Muscle layer of duodenum (tissue), 2 donors: ENCODE measurements at regions not wholly inside any gene's neighbourhood (a gene's known extent, or its start where the extent isn't known, plus 50 kb on each side); places are given as distances from the start of the nearest gene placed in this dataset.

ENCODE experiments used
- H3K27ac ChIP-seq: one replicate; pipeline ENCODE4 v1.7.0; 2013; ENCODE audit warnings: mild to moderate bottlenecking, low read length
- H3K27me3 ChIP-seq: one replicate; pipeline ENCODE4 v1.7.0; 2013; ENCODE audit warnings: low read depth, mild to moderate bottlenecking, control low read depth, low read length
- H3K36me3 ChIP-seq, 2 donors: one replicate each; pipeline ENCODE4 v1.7.0; 2013; ENCODE audit warnings: low read length in 2 of 2, control low read depth in 1 of 2, mild to moderate bottlenecking in 1 of 2; ENCODE audit not compliant: insufficient read depth in 2 of 2, control insufficient read depth in 1 of 2
- H3K4me1 ChIP-seq, 2 donors: one replicate each; pipeline ENCODE4 v1.7.0; 2013; ENCODE audit warnings: low read length in 2 of 2, mild to moderate bottlenecking in 2 of 2, control low read depth in 1 of 2, moderate library complexity in 1 of 2; ENCODE audit not compliant: insufficient read depth in 2 of 2, control insufficient read depth in 1 of 2
- H3K4me3 ChIP-seq, 2 donors: one replicate each; pipeline ENCODE4 v1.7.0; 2013; ENCODE audit warnings: low read length in 2 of 2, low read depth in 1 of 2, mild to moderate bottlenecking in 1 of 2
- H3K9me3 ChIP-seq, 2 donors: one replicate each; pipeline ENCODE4 v1.7.0; 2013; ENCODE audit warnings: low read length in 2 of 2, control low read depth in 1 of 2, mild to moderate bottlenecking in 1 of 2; ENCODE audit not compliant: control insufficient read depth in 1 of 2
- donor health status: healthy.

DNA sequence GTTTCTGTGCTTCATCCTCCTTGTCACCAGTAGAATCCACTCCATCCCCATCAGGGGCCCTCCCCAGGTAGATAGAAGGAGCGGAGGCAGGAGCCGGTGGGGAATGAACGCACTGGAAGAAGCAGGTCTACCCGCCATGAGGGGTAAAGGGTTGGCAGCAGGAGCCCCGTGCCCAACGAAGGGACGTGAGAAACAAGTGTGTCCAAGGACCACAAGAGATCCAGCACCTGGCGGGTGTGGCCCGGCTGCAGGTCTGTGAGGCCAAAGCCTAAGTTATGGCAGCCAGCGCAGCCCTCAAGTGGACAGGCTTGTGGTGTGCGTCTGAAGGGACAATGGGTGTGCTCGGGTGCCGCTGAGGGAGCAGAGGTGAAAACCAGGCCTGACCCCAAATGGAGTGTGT, 94.3 kb downstream of the IRX2 start:
- no peaks in the 10 kb centered on the region for H3K36me3 ChIP-seq
- H3K4me1 ChIP-seq: no peaks in the 10 kb centered on the region
- no peak overlapping the region for H3K27ac ChIP-seq
- no peak overlapping the region for H3K4me3 ChIP-seq
- H3K9me3 ChIP-seq: no peaks in the 10 kb centered on the region
- no peaks in the 10 kb centered on the region for H3K27me3 ChIP-seq

DNA sequence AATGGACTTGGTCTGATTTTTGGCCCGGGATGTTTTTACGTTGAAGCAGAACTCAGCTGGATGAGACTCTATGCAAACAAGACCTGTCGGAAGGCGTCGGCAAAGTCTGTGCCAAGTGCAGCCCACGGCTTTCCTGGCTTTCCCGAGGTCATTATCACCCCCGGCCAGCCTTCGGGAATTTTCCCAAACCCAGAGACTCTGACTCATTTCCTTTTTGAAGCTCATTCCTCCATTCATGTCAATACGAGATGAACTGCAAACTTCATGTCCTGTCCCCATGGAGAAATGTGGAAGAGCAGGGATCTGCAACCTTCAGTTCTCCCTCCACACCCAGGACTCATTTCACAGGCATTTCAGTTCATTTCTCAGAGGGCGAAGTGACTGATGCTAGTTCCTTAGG, 95.3 kb downstream of the IRX2 start:
- no peaks in the 10 kb centered on the region for H3K36me3 ChIP-seq

DNA sequence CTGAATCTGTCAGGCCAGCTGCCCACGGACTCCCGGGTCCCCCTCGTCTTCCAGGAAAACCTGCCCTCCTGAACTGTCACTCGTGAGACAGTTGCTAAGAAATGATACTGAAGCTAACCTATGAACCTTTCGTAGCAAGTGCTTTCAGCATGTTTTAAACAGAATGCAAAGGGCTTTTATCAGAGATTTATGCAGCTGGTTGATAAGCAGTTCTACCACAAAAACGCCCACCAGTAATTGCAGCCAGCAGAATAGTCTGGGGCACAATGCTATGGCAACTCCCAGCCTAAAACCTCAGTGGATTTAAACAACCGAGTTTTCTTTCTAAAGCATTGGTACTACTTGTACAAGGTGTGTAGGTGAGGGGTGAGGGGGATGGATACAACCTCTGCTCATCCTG, 97.5 kb downstream of the IRX2 start:
- no peaks in the 10 kb centered on the region for H3K9me3 ChIP-seq
- H3K4me3 ChIP-seq: no peak overlapping the region
- no peaks in the 10 kb centered on the region for H3K4me1 ChIP-seq
- no peaks in the 10 kb centered on the region for H3K36me3 ChIP-seq
- H3K27ac ChIP-seq: no peak overlapping the region
- H3K27me3 ChIP-seq: no peaks in the 10 kb centered on the region

More for the DNA sequence above, 95.3 kb downstream of the IRX2 start:
- Histone ChIP-seq H3K4me3 (no peak overlapping the region), H3K27ac (no peak overlapping the region), H3K4me1 (no peaks in the 10 kb centered on the region), H3K27me3 (no peaks in the 10 kb centered on the region), H3K9me3 (no peaks in the 10 kb centered on the region)

DNA sequence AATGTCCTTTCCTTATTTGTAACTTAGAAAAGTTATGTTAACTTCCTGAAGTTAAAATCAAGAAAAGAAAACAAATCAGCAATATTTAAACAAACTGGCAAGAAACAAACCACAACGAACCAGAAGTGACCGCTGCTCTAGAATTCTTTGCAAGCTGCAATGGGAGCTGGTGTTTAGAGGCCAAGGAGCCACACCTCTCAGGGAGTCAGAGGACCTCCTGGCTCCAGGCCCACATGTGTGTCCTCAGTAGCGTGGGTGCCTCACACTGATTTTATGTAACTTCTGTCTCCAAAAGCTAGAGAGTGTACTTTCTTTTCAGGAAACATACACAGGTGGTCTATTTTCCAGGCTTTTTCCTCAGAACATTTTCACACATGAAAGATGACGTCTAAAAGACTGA, 100.4 kb downstream of the IRX2 start:
- Histone ChIP-seq H3K27me3 (no peaks in the 10 kb centered on the region), H3K4me1 (no peaks in the 10 kb centered on the region), H3K4me3 (no peak overlapping the region), H3K27ac (no peak overlapping the region), H3K9me3 (no peaks in the 10 kb centered on the region), H3K36me3 (no peaks in the 10 kb centered on the region)

DNA sequence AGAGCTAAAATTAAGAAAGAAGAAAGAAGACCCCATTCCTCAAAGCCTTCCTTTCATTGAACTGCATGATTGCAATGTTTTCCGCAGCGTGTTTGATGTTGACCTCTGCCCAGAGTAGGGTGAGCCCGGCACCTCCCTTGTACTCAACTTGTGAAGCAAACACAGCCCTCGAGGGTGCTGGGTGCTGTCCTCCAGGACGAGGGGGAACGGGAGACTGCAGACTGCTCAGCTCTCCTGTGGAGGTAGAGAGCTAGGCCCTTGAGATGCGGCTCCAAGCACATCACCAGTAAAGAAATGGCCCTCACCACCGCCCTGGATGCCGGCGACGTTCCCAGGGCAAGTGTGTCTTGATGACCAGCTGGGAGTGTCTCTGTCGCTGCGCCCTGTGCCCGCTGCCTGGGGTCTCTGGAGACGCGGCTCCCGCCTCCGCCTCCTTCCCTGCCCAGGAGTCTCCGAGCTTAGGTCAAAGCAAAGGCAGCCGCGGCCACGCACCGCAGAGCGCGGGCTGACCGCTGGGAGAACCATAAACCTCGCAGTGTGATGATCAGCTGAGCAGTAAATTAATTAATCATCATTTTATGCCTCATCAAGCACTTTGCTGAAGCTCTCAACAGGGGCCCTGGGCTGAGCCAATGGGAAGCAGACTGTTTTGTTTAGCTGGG, 108.7 kb downstream of the IRX2 start:
- Histone ChIP-seq H3K4me3 (no peak overlapping the region), H3K9me3 (no peaks in the 10 kb centered on the region), H3K27me3 (no peaks in the 10 kb centered on the region), H3K4me1 (no peaks in the 10 kb centered on the region), H3K36me3 (no peaks in the 10 kb centered on the region), H3K27ac (no peak overlapping the region)

DNA sequence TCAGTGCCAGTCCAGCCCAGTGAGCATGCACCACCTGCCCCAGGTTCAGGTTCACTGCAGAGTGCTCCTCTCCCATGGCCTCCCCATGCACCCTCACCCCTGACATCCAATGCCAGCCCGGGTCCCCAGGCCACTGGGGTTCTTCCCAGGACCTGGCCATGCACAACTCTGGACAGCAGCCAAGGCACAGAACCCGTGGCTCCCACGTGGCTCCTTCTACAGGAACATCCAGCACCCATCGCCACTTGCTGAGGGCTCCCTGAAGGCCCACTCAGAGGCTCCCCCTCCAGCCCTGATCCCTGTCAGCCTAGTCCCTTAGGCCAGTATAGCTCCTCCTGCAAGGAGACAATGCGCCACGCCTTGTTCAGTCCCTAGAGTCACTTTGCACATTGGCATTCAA, 110.8 kb downstream of the IRX2 start:
- Histone ChIP-seq H3K4me3 (no peak overlapping the region), H3K9me3 (no peaks in the 10 kb centered on the region), H3K27ac (no peak overlapping the region), H3K27me3 (no peaks in the 10 kb centered on the region), H3K36me3 (no peaks in the 10 kb centered on the region), H3K4me1 (no peaks in the 10 kb centered on the region)

DNA sequence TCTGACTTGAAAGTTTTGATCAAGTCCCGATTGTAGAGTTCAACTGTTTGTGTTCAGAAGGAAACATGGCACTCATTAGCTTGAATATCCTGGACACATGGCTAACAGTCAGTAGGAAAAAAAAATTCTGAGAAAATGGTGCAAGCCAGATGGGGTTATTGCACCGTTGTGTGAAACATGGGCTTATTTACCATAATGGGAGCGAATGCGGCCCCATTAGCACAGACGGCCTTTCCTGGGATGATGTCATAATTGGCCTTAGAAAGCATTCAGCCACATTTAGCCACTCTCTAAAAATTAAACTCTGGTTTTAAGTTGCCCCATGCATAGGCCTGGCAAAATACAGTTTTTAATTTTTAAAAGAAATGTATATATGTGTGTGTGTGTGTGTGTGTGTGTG, 112.1 kb downstream of the IRX2 start:
- Histone ChIP-seq H3K4me3 (no peak overlapping the region), H3K27ac (no peak overlapping the region), H3K9me3 (no peaks in the 10 kb centered on the region), H3K36me3 (no peaks in the 10 kb centered on the region), H3K4me1 (no peaks in the 10 kb centered on the region), H3K27me3 (no peaks in the 10 kb centered on the region)

DNA sequence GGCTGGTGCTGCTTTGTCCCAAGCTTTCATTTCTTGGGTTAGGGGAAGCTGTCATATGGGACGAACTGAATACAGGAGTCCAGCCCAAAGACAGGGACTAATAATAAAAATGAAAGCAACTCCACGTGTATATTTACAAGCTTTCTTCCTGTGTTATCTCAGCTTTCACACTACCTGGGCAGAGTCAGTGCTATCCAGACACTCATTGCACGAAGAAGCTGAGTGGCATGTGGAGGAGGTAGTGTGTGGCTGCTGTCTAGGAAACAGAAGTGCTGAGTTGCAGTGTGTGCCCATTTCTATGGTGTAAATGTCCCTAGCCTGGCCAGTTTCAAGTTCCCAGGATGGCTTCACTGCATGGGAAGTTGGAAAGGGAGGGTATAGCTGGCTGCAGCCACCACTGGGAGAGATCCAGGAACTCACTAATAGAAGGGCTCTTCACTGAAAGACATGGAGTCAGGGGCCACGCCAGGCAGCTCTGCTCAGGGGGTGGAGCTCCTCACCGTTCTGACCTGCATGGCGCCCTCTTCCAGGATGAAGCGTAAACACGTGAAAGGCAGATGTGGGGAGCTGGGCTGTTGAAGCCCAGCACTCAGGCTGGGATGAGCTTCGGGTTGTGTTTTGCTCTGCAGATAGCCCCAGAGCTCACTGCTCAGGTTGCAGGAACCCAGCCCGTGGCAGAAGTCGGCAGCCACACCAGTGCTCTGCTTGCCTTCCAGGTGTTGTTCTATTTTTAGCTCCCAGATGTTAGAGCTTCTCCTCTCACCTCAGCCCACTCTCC, 116.9 kb downstream of the IRX2 start:
- H3K4me3 ChIP-seq: no peak overlapping the region
- H3K27me3 ChIP-seq: no peaks in the 10 kb centered on the region
- H3K36me3 ChIP-seq: no peaks in the 10 kb centered on the region
- H3K27ac ChIP-seq: no peak overlapping the region
- no peaks in the 10 kb centered on the region for H3K9me3 ChIP-seq
- H3K4me1 ChIP-seq: no peaks in the 10 kb centered on the region

DNA sequence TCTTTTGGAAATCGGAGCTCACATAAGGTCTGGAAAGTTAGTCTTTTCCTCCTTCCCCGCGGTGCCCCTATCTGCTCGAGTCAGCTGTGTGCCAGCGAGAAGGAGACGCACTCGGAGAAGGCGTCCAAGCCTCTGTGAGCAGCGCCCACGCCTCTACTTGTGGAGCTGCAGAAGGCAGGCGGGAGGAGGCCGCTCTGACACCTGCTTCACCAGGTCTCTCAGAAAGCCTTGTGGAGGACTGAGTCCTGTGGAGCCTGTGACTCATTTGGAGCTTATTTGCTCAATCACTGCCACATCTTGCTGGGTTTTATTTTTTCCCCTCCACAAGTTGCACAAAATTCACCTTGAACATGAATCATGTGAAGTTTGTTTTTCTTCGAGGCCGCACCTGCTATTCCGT, 117.5 kb downstream of the IRX2 start:
- Histone ChIP-seq H3K4me3 (no peak overlapping the region), H3K9me3 (no peaks in the 10 kb centered on the region), H3K27me3 (no peaks in the 10 kb centered on the region), H3K36me3 (no peaks in the 10 kb centered on the region), H3K4me1 (no peaks in the 10 kb centered on the region), H3K27ac (no peak overlapping the region)

DNA sequence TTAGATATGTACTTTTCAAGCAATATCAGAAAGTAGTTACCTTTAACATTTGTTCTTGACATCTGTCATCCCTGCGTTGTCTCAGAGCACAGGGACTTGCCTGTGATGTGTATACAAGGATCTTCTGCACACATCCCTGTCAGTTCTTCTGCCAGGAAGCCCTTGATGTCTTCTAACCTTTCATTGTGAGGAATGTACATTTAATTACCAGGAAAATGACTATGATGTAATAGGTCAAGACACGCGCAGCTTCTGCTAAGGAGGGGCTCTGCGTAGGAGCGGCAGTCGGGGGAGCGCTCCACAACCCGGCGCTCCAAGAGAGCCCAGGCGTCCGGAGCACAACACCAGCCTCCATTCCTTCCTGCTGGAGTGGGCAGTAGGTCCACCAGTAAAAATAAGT, 119.7 kb downstream of the IRX2 start:
- H3K4me3 ChIP-seq: no peak overlapping the region

DNA sequence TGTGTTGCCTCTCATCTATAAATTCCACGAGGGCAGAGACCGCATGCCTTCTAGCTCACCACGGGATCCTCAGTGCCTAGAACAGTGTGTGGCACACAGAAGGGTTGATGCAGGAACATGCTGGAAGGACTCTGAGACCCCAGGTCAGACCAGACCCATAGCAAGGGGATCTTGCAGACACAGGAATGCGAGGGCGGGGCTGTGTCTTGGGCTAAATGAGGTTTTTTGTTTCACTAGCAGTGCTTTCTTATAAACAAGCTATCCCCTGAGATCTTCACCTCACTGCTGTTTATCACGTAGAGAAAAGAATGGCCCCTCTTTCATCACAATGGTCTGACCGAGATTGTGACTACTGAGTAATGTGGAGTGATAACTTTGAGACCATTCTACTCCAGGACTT, 122.4 kb downstream of the IRX2 start:
- Histone ChIP-seq H3K4me1 (no peaks in the 10 kb centered on the region), H3K27me3 (no peaks in the 10 kb centered on the region), H3K9me3 (no peaks in the 10 kb centered on the region), H3K4me3 (no peak overlapping the region), H3K36me3 (no peaks in the 10 kb centered on the region), H3K27ac (no peak overlapping the region)

More for the DNA sequence above, 119.7 kb downstream of the IRX2 start:
- Histone ChIP-seq H3K36me3 (no peaks in the 10 kb centered on the region), H3K27ac (no peak overlapping the region), H3K27me3 (no peaks in the 10 kb centered on the region), H3K9me3 (no peaks in the 10 kb centered on the region), H3K4me1 (no peaks in the 10 kb centered on the region)

DNA sequence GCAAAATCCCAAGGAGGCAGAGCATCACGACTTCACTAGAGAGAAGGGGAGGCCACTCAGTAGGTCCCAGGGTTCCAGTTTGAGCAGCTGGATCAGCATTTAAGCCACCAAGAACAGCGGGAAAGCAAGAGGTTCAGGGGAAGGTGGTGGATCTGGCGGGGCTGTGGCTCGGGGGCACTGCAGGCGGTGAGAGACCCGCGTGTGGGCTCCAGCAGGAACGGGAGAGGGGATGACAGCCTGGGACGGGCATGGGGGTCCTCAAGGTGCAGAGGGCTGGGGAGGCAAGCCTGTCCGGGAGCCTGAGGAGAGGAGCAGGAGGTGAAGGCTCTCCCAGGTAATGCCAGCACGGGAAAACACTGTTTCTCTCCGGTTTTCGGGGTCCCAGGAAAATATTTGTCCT, 123.6 kb downstream of the IRX2 start:
- Histone ChIP-seq H3K4me1 (no peaks in the 10 kb centered on the region), H3K4me3 (no peak overlapping the region), H3K27me3 (no peaks in the 10 kb centered on the region), H3K9me3 (no peaks in the 10 kb centered on the region), H3K27ac (no peak overlapping the region), H3K36me3 (no peaks in the 10 kb centered on the region)
